ENCODE measurements at regions not wholly inside any gene's neighbourhood (a gene's known extent, or its start where the extent isn't known, plus 50 kb on each side); places are given as distances from the start of the nearest gene placed in this dataset.

DNA sequence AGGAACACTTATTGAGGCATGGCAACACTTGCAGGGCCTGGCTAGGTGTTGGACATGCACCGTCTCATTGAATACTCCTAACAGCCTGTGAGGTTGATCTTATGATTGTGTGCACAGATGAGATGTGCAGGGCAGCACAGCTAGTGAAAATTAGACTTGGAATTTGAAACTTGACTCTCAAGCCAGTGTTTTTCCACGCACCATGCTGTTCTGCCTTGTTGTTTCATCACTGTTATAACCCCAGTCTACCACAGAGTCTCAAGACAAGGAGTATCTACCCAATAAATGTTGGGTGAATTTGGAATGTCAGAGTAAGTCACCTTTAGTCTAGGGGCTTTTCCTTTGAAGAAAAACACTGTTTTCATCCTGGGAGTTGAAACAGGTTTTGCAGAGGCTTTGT lies 55.8 kb upstream of the LRIG3 start:
- no peak for DNase-seq (ENCODE audit: low read depth in 2 of 2)
- no peaks in the 10 kb centered on the region for H3K36me3 ChIP-seq (ENCODE audit: control insufficient read depth, insufficient read depth, low read length)
- no peak for TF ChIP-seq EZH2 (IDR thresholded peaks at IDR 0.05; ENCODE audit: low read length, missing control alignments)
- TF ChIP-seq, protein P1, sequence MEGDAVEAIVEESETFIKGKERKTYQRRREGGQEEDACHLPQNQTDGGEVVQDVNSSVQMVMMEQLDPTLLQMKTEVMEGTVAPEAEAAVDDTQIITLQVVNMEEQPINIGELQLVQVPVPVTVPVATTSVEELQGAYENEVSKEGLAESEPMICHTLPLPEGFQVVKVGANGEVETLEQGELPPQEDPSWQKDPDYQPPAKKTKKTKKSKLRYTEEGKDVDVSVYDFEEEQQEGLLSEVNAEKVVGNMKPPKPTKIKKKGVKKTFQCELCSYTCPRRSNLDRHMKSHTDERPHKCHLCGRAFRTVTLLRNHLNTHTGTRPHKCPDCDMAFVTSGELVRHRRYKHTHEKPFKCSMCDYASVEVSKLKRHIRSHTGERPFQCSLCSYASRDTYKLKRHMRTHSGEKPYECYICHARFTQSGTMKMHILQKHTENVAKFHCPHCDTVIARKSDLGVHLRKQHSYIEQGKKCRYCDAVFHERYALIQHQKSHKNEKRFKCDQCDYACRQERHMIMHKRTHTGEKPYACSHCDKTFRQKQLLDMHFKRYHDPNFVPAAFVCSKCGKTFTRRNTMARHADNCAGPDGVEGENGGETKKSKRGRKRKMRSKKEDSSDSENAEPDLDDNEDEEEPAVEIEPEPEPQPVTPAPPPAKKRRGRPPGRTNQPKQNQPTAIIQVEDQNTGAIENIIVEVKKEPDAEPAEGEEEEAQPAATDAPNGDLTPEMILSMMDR (conservative IDR thresholded peaks at IDR 0.05 in 1 of 2, IDR thresholded peaks at IDR 0.05 in 1 of 2; ENCODE audit: low read depth in 1 of 2, low read length in 2 of 2), result no peak

More for the DNA sequence above, 55.8 kb upstream of the LRIG3 start:
- Histone ChIP-seq H3K27ac (ENCODE audit: insufficient read depth, low read length) (no peak overlapping the region), H3K4me2 (ENCODE audit: extremely low read depth, insufficient read depth, low read length) (no peak overlapping the region), H2AFZ (ENCODE audit: low read length) (no peak overlapping the region), H3K9me3 (ENCODE audit: control insufficient read depth, insufficient read depth, low read depth, low read length) (no peaks in the 10 kb centered on the region), H3K27me3 (ENCODE audit: control insufficient read depth, insufficient read depth, low read length) (no peaks in the 10 kb centered on the region), H3K4me3 (replicated peaks in 1 of 4; ENCODE audit: control extremely low read depth in 1 of 4, insufficient read depth in 1 of 4, low read depth in 3 of 4, low read length in 4 of 4) (no peak overlapping the region), H3K9ac (ENCODE audit: insufficient read depth, low read length) (no peak overlapping the region), H3K79me2 (ENCODE audit: control insufficient read depth, insufficient read depth, low read length) (no peaks in the 10 kb centered on the region), H4K20me1 (ENCODE audit: control insufficient read depth, extremely low read depth, insufficient read depth, low read length) (no peaks in the 10 kb centered on the region), H3K4me1 (ENCODE audit: control insufficient read depth, extremely low read depth, insufficient read depth, low read length) (no peaks in the 10 kb centered on the region)
